Endothelial cell of umbilical vein (primary cell): ENCODE measurements at regions not wholly inside any gene's neighbourhood (a gene's known extent, or its start where the extent isn't known, plus 50 kb on each side); places are given as distances from the start of the nearest gene placed in this dataset.

Experiments used
- EZH2 ChIP-seq: IDR thresholded peaks from 2 replicates; pipeline ENCODE4 v1.6.1; 2012; ENCODE audit warnings: borderline replicate concordance, low read depth, mild to moderate bottlenecking, moderate library complexity, low read length, inconsistent platforms; ENCODE audit not compliant: severe bottlenecking
- FOS ChIP-seq: IDR thresholded peaks from 2 replicates; pipeline ENCODE4 v1.6.1; 2011; ENCODE audit warnings: mild to moderate bottlenecking, low read length, moderate library complexity, borderline replicate concordance; ENCODE audit not compliant: insufficient read depth
- TF ChIP-seq, protein P1 (sequence below), 2 donors: IDR thresholded peaks; 1 replicate in 1 of 2; 2 replicates in 1 of 2; pipeline ENCODE4 v1.5.1; 2011; ENCODE audit warnings: low read length in 2 of 2, mild to moderate bottlenecking in 2 of 2, moderate library complexity in 2 of 2, control low read depth in 1 of 2, inconsistent platforms in 1 of 2, low read depth in 1 of 2; ENCODE audit not compliant: insufficient read depth in 1 of 2; ENCODE audit errors: extremely low read depth in 1 of 2

DNA sequence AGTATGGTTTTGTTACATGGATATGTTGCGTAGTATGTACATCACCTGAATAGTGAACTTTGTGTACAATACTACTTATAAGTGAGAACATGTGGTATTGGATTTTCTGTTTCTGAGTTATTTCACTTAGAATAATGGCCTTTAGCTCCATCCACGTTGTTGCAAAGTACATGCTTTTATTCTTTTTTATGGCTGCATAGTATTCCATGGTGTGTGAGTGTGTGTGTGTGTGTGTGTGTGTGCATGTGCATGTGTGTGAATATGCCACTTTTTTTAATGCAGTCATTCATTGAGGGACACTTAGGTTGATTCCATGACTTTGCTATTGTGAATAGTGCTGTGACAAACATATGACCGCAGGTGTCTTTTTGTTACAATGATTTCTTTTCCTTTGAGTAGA lies 147.8 kb downstream of the LEPR start:
- TF ChIP-seq FOS = no peak
- no peak for TF ChIP-seq EZH2
- TF ChIP-seq, protein P1, sequence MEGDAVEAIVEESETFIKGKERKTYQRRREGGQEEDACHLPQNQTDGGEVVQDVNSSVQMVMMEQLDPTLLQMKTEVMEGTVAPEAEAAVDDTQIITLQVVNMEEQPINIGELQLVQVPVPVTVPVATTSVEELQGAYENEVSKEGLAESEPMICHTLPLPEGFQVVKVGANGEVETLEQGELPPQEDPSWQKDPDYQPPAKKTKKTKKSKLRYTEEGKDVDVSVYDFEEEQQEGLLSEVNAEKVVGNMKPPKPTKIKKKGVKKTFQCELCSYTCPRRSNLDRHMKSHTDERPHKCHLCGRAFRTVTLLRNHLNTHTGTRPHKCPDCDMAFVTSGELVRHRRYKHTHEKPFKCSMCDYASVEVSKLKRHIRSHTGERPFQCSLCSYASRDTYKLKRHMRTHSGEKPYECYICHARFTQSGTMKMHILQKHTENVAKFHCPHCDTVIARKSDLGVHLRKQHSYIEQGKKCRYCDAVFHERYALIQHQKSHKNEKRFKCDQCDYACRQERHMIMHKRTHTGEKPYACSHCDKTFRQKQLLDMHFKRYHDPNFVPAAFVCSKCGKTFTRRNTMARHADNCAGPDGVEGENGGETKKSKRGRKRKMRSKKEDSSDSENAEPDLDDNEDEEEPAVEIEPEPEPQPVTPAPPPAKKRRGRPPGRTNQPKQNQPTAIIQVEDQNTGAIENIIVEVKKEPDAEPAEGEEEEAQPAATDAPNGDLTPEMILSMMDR (IDR thresholded peaks at IDR 0.05; ENCODE audit: extremely low read depth in 1 of 2, insufficient read depth in 1 of 2, low read depth in 1 of 2, low read length in 2 of 2) = no peak
